ENCODE measurements at regions not wholly inside any gene's neighbourhood (a gene's known extent, or its start where the extent isn't known, plus 50 kb on each side); places are given as distances from the start of the nearest gene placed in this dataset.
A peak's percentile ranks its signal among the peaks of the same experiment; 100 is the strongest.
"Not testable (repeated sequence)": the region's sequence is repeated elsewhere in the genome, so short reads cannot be mapped to it uniquely, and the experiment has no call there.

GRCh38 chr6:26799903-26800633 is 140.5 kb upstream of the ZNF322 start:
- DNase-seq (ENCODE audit: low read depth in 2 of 2), result not testable (repeated sequence)

GRCh38 chr6:26803762-26804161 is 144.2 kb upstream of the ZNF322 start:
- DNase-seq (ENCODE audit: low read depth in 2 of 2), result not testable (repeated sequence)

GRCh38 chr6:26811486-26812116 is 152.1 kb upstream of the ZNF322 start:
- DNase-seq (ENCODE audit: low read depth in 2 of 2), result not testable (repeated sequence)

GRCh38 chr6:26818640-26819225 is 159.2 kb upstream of the ZNF322 start:
- DNase-seq (ENCODE audit: low read depth in 2 of 2), result not testable (repeated sequence)

- not testable (repeated sequence) for DNase-seq (ENCODE audit: low read depth in 2 of 2)
Measured at GRCh38 chr6:26827965-26828364, 168.4 kb upstream of the ZNF322 start.

- DNase-seq (ENCODE audit: low read depth in 2 of 2), result not testable (repeated sequence)
Measured at GRCh38 chr6:26829480-26829879, 169.9 kb upstream of the ZNF322 start.

GRCh38 chr6:26830992-26831391 is 171.4 kb upstream of the ZNF322 start:
- DNase-seq (ENCODE audit: low read depth in 2 of 2), result not testable (repeated sequence)

GRCh38 chr6:26835707-26836106 is 176.2 kb upstream of the ZNF322 start:
- DNase-seq (ENCODE audit: low read depth in 2 of 2), result not testable (repeated sequence)

GRCh38 chr6:26836657-26837056 is 177.1 kb upstream of the ZNF322 start:
- DNase-seq (ENCODE audit: low read depth in 2 of 2), result not testable (repeated sequence)

GRCh38 chr6:26844823-26845222 is 185.3 kb upstream of the ZNF322 start:
- not testable (repeated sequence) for DNase-seq (ENCODE audit: low read depth in 2 of 2)

- DNase-seq (ENCODE audit: low read depth in 2 of 2), result not testable (repeated sequence)
Measured at GRCh38 chr6:26857289-26857688, 197.7 kb upstream of the ZNF322 start.

- not testable (repeated sequence) for DNase-seq (ENCODE audit: low read depth in 2 of 2)
Measured at GRCh38 chr6:26859067-26859770, 199.7 kb upstream of the ZNF322 start.

- DNase-seq (ENCODE audit: low read depth in 2 of 2), result not testable (repeated sequence)
Measured at GRCh38 chr6:26859771-26860163, 200.2 kb upstream of the ZNF322 start.

GRCh38 chr6:26861913-26862312 is 202.4 kb upstream of the ZNF322 start:
- DNase-seq (ENCODE audit: low read depth in 2 of 2), result not testable (repeated sequence)

GRCh38 chr6:26863641-26864040 is 204.1 kb upstream of the ZNF322 start:
- not testable (repeated sequence) for DNase-seq (ENCODE audit: low read depth in 2 of 2)

- DNase-seq (ENCODE audit: low read depth in 2 of 2), result not testable (repeated sequence)
Measured at GRCh38 chr6:26898785-26899184, 239.2 kb upstream of the ZNF322 start.

GRCh38 chr6:26924206-26924605 is 264.7 kb upstream of the ZNF322 start:
- DNase-seq (ENCODE audit: low read depth in 2 of 2), result not testable (repeated sequence)

GRCh38 chr6:26928190-26928589 is 268.6 kb upstream of the ZNF322 start:
- DNase-seq (ENCODE audit: low read depth in 2 of 2), result not testable (repeated sequence)

- not testable (repeated sequence) for DNase-seq (ENCODE audit: low read depth in 2 of 2)
Measured at GRCh38 chr6:26937258-26937657, 277.7 kb upstream of the ZNF322 start.

- DNase-seq (ENCODE audit: low read depth in 2 of 2), result not testable (repeated sequence)
Measured at GRCh38 chr6:26951211-26951610, 291.7 kb upstream of the ZNF322 start.

- peak; percentile 15 to 32 for DNase-seq (ENCODE audit: low read depth in 2 of 2)
Measured at GRCh38 chr6:26956078-26956600, 291.4 kb upstream of the PRSS16 start.
